Fibroblast of lung (primary cell): ENCODE measurements at regions not wholly inside any gene's neighbourhood (a gene's known extent, or its start where the extent isn't known, plus 50 kb on each side); places are given as distances from the start of the nearest gene placed in this dataset.

Source experiments
- DNase-seq, 2 donors: peaks; one replicate each; pipeline versions ENCODE4 v3.0.0 to v3.0.0-alpha.2; 2010; ENCODE audit warnings: low read depth in 2 of 2
- H2AFZ ChIP-seq: 2 replicates; pipeline ENCODE4 v1.5.1; 2012; ENCODE audit warnings: low read length, control low read depth, inconsistent platforms
- H3K27ac ChIP-seq: 2 replicates; pipeline ENCODE4 v1.5.1; 2011; ENCODE audit warnings: low read length, control low read depth; ENCODE audit not compliant: insufficient read depth
- H3K27me3 ChIP-seq: 2 replicates; pipeline ENCODE4 v1.5.1; 2011; ENCODE audit warnings: mild to moderate bottlenecking, low read length; ENCODE audit not compliant: control insufficient read depth, insufficient read depth
- H3K36me3 ChIP-seq: 2 replicates; pipeline ENCODE4 v1.5.1; 2011; ENCODE audit warnings: low read length; ENCODE audit not compliant: control insufficient read depth, insufficient read depth
- H3K4me1 ChIP-seq: 2 replicates; pipeline ENCODE4 v1.5.1; 2011; ENCODE audit warnings: low read length; ENCODE audit not compliant: control insufficient read depth, insufficient read depth; ENCODE audit errors: extremely low read depth
- H3K4me2 ChIP-seq: 2 replicates; pipeline ENCODE4 v1.5.1; 2011; ENCODE audit warnings: low read length, control low read depth; ENCODE audit not compliant: insufficient read depth; ENCODE audit errors: extremely low read depth
- H3K4me3 ChIP-seq, 4 experiments: fragments of 200-600 bp in 1 of 4; sonication (generic) in 1 of 4; replicated peaks in 1 of 4; 2 replicates each; pipeline ENCODE4 v1.5.1; 2011 to 2016; ENCODE audit warnings: low read length in 4 of 4, low read depth in 3 of 4, mild to moderate bottlenecking in 3 of 4, control low read depth in 2 of 4, inconsistent platforms in 1 of 4, mixed read lengths in 1 of 4; ENCODE audit not compliant: insufficient read depth in 1 of 4; ENCODE audit errors: control extremely low read depth in 1 of 4
- H3K79me2 ChIP-seq: 2 replicates; pipeline ENCODE4 v1.5.1; 2012; ENCODE audit warnings: mild to moderate bottlenecking, low read length, inconsistent platforms; ENCODE audit not compliant: control insufficient read depth, insufficient read depth
- H3K9ac ChIP-seq: 2 replicates; pipeline ENCODE4 v1.5.1; 2011; ENCODE audit warnings: mild to moderate bottlenecking, low read length, control low read depth; ENCODE audit not compliant: insufficient read depth
- H3K9me3 ChIP-seq: 2 replicates; pipeline ENCODE4 v1.5.1; 2012; ENCODE audit warnings: low read depth, low read length; ENCODE audit not compliant: control insufficient read depth, insufficient read depth
- H4K20me1 ChIP-seq: 2 replicates; pipeline ENCODE4 v1.5.1; 2011; ENCODE audit warnings: low read length; ENCODE audit not compliant: control insufficient read depth, insufficient read depth; ENCODE audit errors: extremely low read depth
- CTCF ChIP-seq, 2 donors: IDR thresholded peaks in 1 of 2; conservative IDR thresholded peaks in 1 of 2; 1 replicate in 1 of 2; 2 replicates in 1 of 2; pipeline ENCODE4 v1.5.1; 2011 to 2012; ENCODE audit warnings: low read length in 2 of 2, control low read depth in 1 of 2, inconsistent platforms in 1 of 2, low read depth in 1 of 2, mild to moderate bottlenecking in 1 of 2
- EZH2 ChIP-seq: IDR thresholded peaks from 2 replicates; pipeline ENCODE4 v1.5.1; 2012; ENCODE audit warnings: low read length, control low read depth, mild to moderate bottlenecking; ENCODE audit errors: missing control alignments

- Histone ChIP-seq H3K79me2 (no peaks in the 10 kb centered on the region), H4K20me1 (no peaks in the 10 kb centered on the region), H2AFZ (no peak overlapping the region), H3K9ac (no peak overlapping the region), H3K4me3 (no peak overlapping the region), H3K4me1 (no peaks in the 10 kb centered on the region), H3K36me3 (no peaks in the 10 kb centered on the region), H3K9me3 (no peaks in the 10 kb centered on the region), H3K27me3 (no peaks in the 10 kb centered on the region), H3K4me2 (no peak overlapping the region), H3K27ac (no peak overlapping the region)
- TF ChIP-seq CTCF (conservative IDR thresholded peaks at IDR 0.05 in 1 of 2, IDR thresholded peaks at IDR 0.05 in 1 of 2; ENCODE audit: low read depth in 1 of 2, low read length in 2 of 2) (no peak), EZH2 (no peak)
- peak in 1 of 2 donors; percentile 64 for DNase-seq
These were observed 498.1 kb downstream of the TLE1 start for GRCh38 chr9:81191222-81191621.

- Histone ChIP-seq H3K36me3 (no peaks in the 10 kb centered on the region), H3K4me3 (no peak overlapping the region), H3K9me3 (no peaks in the 10 kb centered on the region), H3K4me1 (no peaks in the 10 kb centered on the region), H3K9ac (no peak overlapping the region), H3K27me3 (no peaks in the 10 kb centered on the region), H3K79me2 (no peaks in the 10 kb centered on the region), H3K4me2 (no peak overlapping the region), H3K27ac (no peak overlapping the region), H4K20me1 (no peaks in the 10 kb centered on the region), H2AFZ (no peak overlapping the region)
- TF ChIP-seq EZH2, result no peak
- no peak for TF ChIP-seq CTCF (conservative IDR thresholded peaks at IDR 0.05 in 1 of 2, IDR thresholded peaks at IDR 0.05 in 1 of 2; ENCODE audit: low read depth in 1 of 2, low read length in 2 of 2)
- DNase-seq, result no peak
These were observed 498.7 kb downstream of the TLE1 start for GRCh38 chr9:81190659-81191058.

GRCh38 chr9:81183761-81184160 is 505.6 kb downstream of the TLE1 start:
- H3K4me1 ChIP-seq, result peaks cover 4% of the 10 kb centered on the region
- no peak overlapping the region for H3K9ac ChIP-seq
- no peak overlapping the region for H2AFZ ChIP-seq
- DNase-seq, result peak; percentile 91 to 94
- no peaks in the 10 kb centered on the region for H3K9me3 ChIP-seq
- H3K27me3 ChIP-seq, result no peaks in the 10 kb centered on the region
- H3K79me2 ChIP-seq, result no peaks in the 10 kb centered on the region
- no peaks in the 10 kb centered on the region for H3K36me3 ChIP-seq
- no peak for TF ChIP-seq CTCF (conservative IDR thresholded peaks at IDR 0.05 in 1 of 2, IDR thresholded peaks at IDR 0.05 in 1 of 2; ENCODE audit: low read depth in 1 of 2, low read length in 2 of 2)
- no peak for TF ChIP-seq EZH2
- no peaks in the 10 kb centered on the region for H4K20me1 ChIP-seq
- H3K27ac ChIP-seq, result no peak overlapping the region
- no peak overlapping the region for H3K4me2 ChIP-seq
- no peak overlapping the region for H3K4me3 ChIP-seq
